GM12892 (cell line): ENCODE measurements at regions not wholly inside any gene's neighbourhood (a gene's known extent, or its start where the extent isn't known, plus 50 kb on each side); places are given as distances from the start of the nearest gene placed in this dataset.

Source experiments
- POLR2A ChIP-seq: IDR thresholded peaks from 2 replicates; pipeline ENCODE4 v1.6.1; 2011; ENCODE audit warnings: low read depth, low read length, control low read depth
- POLR2AphosphoS5 ChIP-seq: IDR thresholded peaks from 2 replicates; pipeline ENCODE4 v1.6.1; 2011; ENCODE audit warnings: low read depth, low read length, control low read depth
- TAF1 ChIP-seq: IDR thresholded peaks from 2 replicates; pipeline ENCODE4 v1.6.1; 2011; ENCODE audit warnings: low read depth, mild to moderate bottlenecking, control low read depth, low read length, borderline replicate concordance

GRCh38 chr4:14855719-14856061 lies 146.6 kb upstream of the CPEB2 start:
- no peak for TF ChIP-seq POLR2A
- no peak for TF ChIP-seq POLR2AphosphoS5
- TF ChIP-seq TAF1 = no peak
